Chondrocyte (in vitro differentiated cells): ENCODE measurements at regions not wholly inside any gene's neighbourhood (a gene's known extent, or its start where the extent isn't known, plus 50 kb on each side); places are given as distances from the start of the nearest gene placed in this dataset.

Source experiments
- DNase-seq: peaks from one replicate; pipeline ENCODE4 v3.0.0; 2021; ENCODE audit warnings: mixed read lengths, low spot score
- H3K27ac Mint-ChIP-seq: one replicate; pipeline ENCODE4 v1.8.0; 2021; ENCODE audit warnings: mild to moderate bottlenecking, moderate library complexity, mixed read lengths; ENCODE audit not compliant: unreplicated experiment
- H3K27me3 Mint-ChIP-seq: 2 replicates; pipeline ENCODE4 v1.8.0; 2021; ENCODE audit warnings: low read depth, mixed read lengths
- H3K36me3 Mint-ChIP-seq: 2 replicates; pipeline ENCODE4 v1.8.0; 2021; ENCODE audit warnings: low read depth, mixed read lengths
- H3K4me1 Mint-ChIP-seq: 2 replicates; pipeline ENCODE4 v1.8.0; 2021; ENCODE audit warnings: low read depth, mild to moderate bottlenecking, mixed read lengths
- H3K4me3 Mint-ChIP-seq: one replicate; pipeline ENCODE4 v1.8.0; 2021; ENCODE audit warnings: mild to moderate bottlenecking, moderate library complexity, mixed read lengths; ENCODE audit not compliant: unreplicated experiment
- H3K9me3 Mint-ChIP-seq: 2 replicates; pipeline ENCODE4 v1.8.0; 2021; ENCODE audit warnings: low read depth, mixed read lengths
- TF ChIP-seq, protein P1 (sequence below): fragments of 200-600 bp; sonication (generic); IDR thresholded peaks from 2 replicates; pipeline ENCODE4 v1.5.0; 2021; ENCODE audit warnings: antibody characterized with exemption, mild to moderate bottlenecking, moderate library complexity

DNA sequence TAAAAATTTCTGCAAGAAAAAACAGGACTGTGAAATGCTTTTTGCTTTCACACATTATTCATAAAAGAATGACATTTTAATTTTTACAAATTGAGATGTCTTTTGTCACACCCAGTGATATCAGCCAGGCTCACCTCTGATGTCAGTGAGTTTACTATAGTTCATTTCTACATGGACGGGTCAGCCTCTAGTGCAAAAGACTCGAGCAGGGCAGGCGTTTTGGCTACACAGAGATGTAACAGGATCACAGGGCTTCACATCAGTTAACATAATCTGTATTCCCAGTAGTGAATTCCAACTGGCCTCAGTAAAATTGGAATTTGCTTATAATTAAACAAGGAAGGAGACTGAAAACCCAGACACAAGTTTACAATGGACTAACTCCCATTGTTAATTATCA, 275.6 kb upstream of the ZSWIM2 start:
- no peak overlapping the region for H3K4me3 Mint-ChIP-seq
- TF ChIP-seq, protein P1, sequence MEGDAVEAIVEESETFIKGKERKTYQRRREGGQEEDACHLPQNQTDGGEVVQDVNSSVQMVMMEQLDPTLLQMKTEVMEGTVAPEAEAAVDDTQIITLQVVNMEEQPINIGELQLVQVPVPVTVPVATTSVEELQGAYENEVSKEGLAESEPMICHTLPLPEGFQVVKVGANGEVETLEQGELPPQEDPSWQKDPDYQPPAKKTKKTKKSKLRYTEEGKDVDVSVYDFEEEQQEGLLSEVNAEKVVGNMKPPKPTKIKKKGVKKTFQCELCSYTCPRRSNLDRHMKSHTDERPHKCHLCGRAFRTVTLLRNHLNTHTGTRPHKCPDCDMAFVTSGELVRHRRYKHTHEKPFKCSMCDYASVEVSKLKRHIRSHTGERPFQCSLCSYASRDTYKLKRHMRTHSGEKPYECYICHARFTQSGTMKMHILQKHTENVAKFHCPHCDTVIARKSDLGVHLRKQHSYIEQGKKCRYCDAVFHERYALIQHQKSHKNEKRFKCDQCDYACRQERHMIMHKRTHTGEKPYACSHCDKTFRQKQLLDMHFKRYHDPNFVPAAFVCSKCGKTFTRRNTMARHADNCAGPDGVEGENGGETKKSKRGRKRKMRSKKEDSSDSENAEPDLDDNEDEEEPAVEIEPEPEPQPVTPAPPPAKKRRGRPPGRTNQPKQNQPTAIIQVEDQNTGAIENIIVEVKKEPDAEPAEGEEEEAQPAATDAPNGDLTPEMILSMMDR: no peak

DNA sequence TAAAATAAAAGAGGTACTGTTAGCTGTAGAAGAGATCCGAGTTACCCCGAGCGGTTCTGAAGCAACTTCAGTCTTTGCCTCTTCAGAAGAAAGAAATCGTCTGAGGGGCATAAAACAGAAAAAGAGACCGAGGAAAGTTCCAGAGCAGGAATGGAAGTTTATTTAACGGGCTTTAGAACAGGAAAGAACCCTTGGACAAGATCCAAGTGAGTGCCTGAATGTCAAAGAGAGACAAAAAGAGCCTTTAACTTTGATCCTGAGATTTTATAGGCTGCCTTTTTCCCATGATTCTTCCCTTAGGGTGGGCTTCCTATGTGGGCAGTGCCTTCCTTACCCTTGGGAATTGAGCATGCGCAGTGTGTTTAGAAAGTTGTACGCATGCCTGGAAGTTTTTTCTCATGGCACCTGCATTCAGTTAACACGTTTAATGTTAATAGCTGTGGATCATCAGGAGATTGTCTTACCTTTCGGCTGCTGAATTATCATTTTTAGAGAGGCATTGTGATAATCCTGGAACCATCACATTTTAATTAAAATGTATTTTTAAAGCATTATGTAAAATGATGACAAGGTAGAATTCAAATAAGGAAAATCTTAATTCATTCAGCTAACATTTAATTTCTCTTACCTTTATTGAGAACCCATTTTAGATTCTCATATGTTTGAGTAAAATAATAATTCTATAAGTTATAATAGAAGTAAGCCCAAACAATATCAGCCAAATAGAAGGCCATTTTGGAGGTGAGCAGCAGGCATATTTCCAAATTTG, 269.5 kb upstream of the ZSWIM2 start:
- no peak overlapping the region for H3K27ac Mint-ChIP-seq
- peaks cover 11% of the 10 kb centered on the region for H3K27me3 Mint-ChIP-seq
- no peak overlapping the region for H3K4me3 Mint-ChIP-seq
- H3K36me3 Mint-ChIP-seq: no peaks in the 10 kb centered on the region
- H3K4me1 Mint-ChIP-seq: no peaks in the 10 kb centered on the region
- no peak for DNase-seq
- TF ChIP-seq, protein P1: no peak
- no peaks in the 10 kb centered on the region for H3K9me3 Mint-ChIP-seq

More for the DNA sequence above, 275.6 kb upstream of the ZSWIM2 start:
- Mint-ChIP-seq H3K4me1 (no peaks in the 10 kb centered on the region), H3K9me3 (no peaks in the 10 kb centered on the region), H3K36me3 (no peaks in the 10 kb centered on the region), H3K27ac (no peak overlapping the region), H3K27me3 (peaks cover 23% of the 10 kb centered on the region)
- DNase-seq: no peak

DNA sequence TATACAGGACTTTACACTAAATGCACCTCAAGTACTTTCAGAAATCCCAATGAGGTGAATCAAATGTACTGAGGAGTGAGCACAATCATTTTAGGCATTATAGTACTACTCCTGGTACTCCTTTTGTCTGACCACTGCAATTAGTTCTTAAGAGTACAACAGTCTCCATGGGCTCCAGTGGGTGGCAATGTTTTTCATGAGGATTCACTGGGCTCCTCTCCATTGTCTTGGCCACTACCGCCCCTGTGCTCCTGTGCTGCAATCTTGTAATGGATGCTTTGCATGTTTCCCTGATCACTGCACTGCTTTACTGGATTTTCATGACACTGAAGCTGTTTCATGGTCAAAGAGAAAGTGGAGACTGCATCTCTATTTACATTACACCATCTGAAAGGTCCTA, 268.5 kb upstream of the ZSWIM2 start:
- TF ChIP-seq, protein P1: no peak
- H3K36me3 Mint-ChIP-seq: no peaks in the 10 kb centered on the region
- peaks cover 10% of the 10 kb centered on the region for H3K27me3 Mint-ChIP-seq
- H3K4me1 Mint-ChIP-seq: no peaks in the 10 kb centered on the region
- no peak overlapping the region for H3K4me3 Mint-ChIP-seq
- H3K9me3 Mint-ChIP-seq: no peaks in the 10 kb centered on the region
- DNase-seq: no peak
- no peak overlapping the region for H3K27ac Mint-ChIP-seq

DNA sequence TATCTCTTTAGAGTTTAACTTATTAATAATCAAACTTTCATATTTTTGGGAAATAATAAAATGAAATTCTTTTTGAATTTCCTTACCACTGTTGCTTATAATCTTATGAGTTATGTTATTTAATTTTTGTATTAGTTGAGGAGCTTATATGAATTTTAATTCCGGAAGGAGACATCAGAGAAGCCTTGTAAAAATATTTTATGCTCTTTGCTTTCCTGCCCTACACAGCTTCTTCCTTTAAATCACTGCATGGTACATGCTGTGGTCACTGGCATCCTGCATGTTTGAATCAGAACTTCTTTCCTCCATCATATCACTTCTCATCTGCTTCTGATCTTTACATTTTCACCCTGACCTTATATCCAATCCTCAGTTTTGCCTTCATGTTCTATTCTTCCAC, 266.7 kb upstream of the ZSWIM2 start:
- peaks cover 6% of the 10 kb centered on the region for H3K27me3 Mint-ChIP-seq
- no peaks in the 10 kb centered on the region for H3K36me3 Mint-ChIP-seq
- no peaks in the 10 kb centered on the region for H3K9me3 Mint-ChIP-seq
- H3K4me1 Mint-ChIP-seq: no peaks in the 10 kb centered on the region
- DNase-seq: no peak
- TF ChIP-seq, protein P1: no peak
- H3K4me3 Mint-ChIP-seq: no peak overlapping the region
- no peak overlapping the region for H3K27ac Mint-ChIP-seq

DNA sequence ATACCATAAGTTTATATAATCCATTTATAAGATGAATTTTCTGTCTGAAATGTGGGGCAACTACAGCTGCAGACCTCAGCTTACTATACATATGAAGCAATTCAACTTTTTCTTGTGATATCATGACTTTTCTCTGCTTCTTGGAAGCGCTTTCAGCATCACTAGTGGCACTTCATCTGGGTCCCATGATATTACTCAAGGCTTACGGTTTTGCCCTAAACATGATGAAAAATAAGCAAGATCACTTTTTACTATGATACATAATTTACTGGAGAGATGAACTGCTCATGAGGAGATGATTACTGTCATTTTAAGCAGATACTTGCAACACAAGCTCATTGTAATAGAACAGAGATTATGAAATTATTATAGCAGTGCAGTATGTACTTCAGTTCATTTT, 258.0 kb upstream of the ZSWIM2 start:
- peaks cover 23% of the 10 kb centered on the region for H3K27me3 Mint-ChIP-seq
- DNase-seq: no peak
- H3K4me3 Mint-ChIP-seq: no peak overlapping the region
- no peak overlapping the region for H3K27ac Mint-ChIP-seq
- no peaks in the 10 kb centered on the region for H3K36me3 Mint-ChIP-seq
- no peaks in the 10 kb centered on the region for H3K9me3 Mint-ChIP-seq
- no peaks in the 10 kb centered on the region for H3K4me1 Mint-ChIP-seq
- TF ChIP-seq, protein P1: no peak
